ENCODE measurements at regions not wholly inside any gene's neighbourhood (a gene's known extent, or its start where the extent isn't known, plus 50 kb on each side); places are given as distances from the start of the nearest gene placed in this dataset.

GRCh38 chr6:19438566-19439353 lies 398.4 kb upstream of the ID4 start:
- FAIRE-seq, result no peak
- intact Hi-C loops (cut with micrococcal nuclease), result no loop called here
- TF ChIP-seq MAX (IDR thresholded peaks at IDR 0.05; ENCODE audit: insufficient read depth, insufficient read length), result no peak
- TF ChIP-seq POLR2A (IDR thresholded peaks at IDR 0.05; ENCODE audit: low read depth, low read length), result no peak
- no TSS peak for BruUV-seq (replicated peaks)
- ChIA-PET CTCF (no interaction called here), POLR2A (no interaction called here)
- no peaks in the 10 kb centered on the region for H3K27me3 ChIP-seq (ENCODE audit: control insufficient read depth in 2 of 2, insufficient read depth in 2 of 2, low read length in 2 of 2)
- peaks cover 6% of the 10 kb centered on the region for H3K9me3 ChIP-seq (replicated peaks; ENCODE audit: control insufficient read depth, insufficient read depth, low read length)
- no peak overlapping the region for H2AFZ ChIP-seq (ENCODE audit: low read depth, low read length)
- dilution Hi-C loops (cut with MboI; ENCODE audit: extremely low pct_ligation_motif_present, low sequenced_read_pairs), result no loop called here
- H3K9me1 ChIP-seq (replicated peaks; ENCODE audit: control insufficient read depth, extremely low read depth, insufficient read depth, low read length), result no peaks in the 10 kb centered on the region
- H3K4me2 ChIP-seq (ENCODE audit: insufficient read depth, low read length), result no peak overlapping the region
- no peak overlapping the region for H3K4me3 ChIP-seq (replicated peaks in 1 of 3; ENCODE audit: insufficient read depth in 1 of 3, low read depth in 1 of 3, low read length in 3 of 3)
- no peak for DNase-seq (ENCODE audit: low read depth, low spot score)
- H3K4me1 ChIP-seq (ENCODE audit: control insufficient read depth, extremely low read depth, insufficient read depth, low read length), result no peaks in the 10 kb centered on the region
- no peaks in the 10 kb centered on the region for H4K20me1 ChIP-seq (replicated peaks; ENCODE audit: control insufficient read depth, extremely low read depth, insufficient read depth, low read length)
- H3K9ac ChIP-seq (replicated peaks; ENCODE audit: extremely low read depth, insufficient read depth, low read length), result no peak overlapping the region
- no peaks in the 10 kb centered on the region for H3K79me2 ChIP-seq (ENCODE audit: control insufficient read depth, insufficient read depth, low read length)
- H3K27ac ChIP-seq (ENCODE audit: insufficient read depth, low read depth, low read length), result no peak overlapping the region
- H3K36me3 ChIP-seq (ENCODE audit: control insufficient read depth in 2 of 2, extremely low read depth in 1 of 2, insufficient read depth in 2 of 2, low read length in 2 of 2), result no peaks in the 10 kb centered on the region

- BruUV-seq (replicated peaks), result no TSS peak
- no peaks in the 10 kb centered on the region for H4K20me1 ChIP-seq (replicated peaks; ENCODE audit: control insufficient read depth, extremely low read depth, insufficient read depth, low read length)
- ChIA-PET CTCF (no interaction called here), POLR2A (no interaction called here)
- TF ChIP-seq GATA2 (IDR thresholded peaks at IDR 0.05; ENCODE audit: insufficient read depth, insufficient read length, low read depth, low read length) (no peak), POLR2A (IDR thresholded peaks at IDR 0.05; ENCODE audit: low read depth, low read length) (no peak), EZH2 (IDR thresholded peaks at IDR 0.05; ENCODE audit: borderline replicate concordance, low read depth, low read length, severe bottlenecking) (no peak), FOS (IDR thresholded peaks at IDR 0.05; ENCODE audit: borderline replicate concordance, insufficient read depth, low read length) (no peak)
- no peak overlapping the region for H2AFZ ChIP-seq (ENCODE audit: low read depth, low read length)
- H3K79me2 ChIP-seq (ENCODE audit: control insufficient read depth, insufficient read depth, low read length), result no peaks in the 10 kb centered on the region
- no peaks in the 10 kb centered on the region for H3K27me3 ChIP-seq (ENCODE audit: control insufficient read depth in 2 of 2, insufficient read depth in 2 of 2, low read length in 2 of 2)
- intact Hi-C loops (cut with micrococcal nuclease) (no loop called here), dilution Hi-C loops (cut with MboI; ENCODE audit: extremely low pct_ligation_motif_present, low sequenced_read_pairs) (no loop called here)
- DNase-seq (ENCODE audit: low read depth, low spot score), result no peak
- H3K9me1 ChIP-seq (replicated peaks; ENCODE audit: control insufficient read depth, extremely low read depth, insufficient read depth, low read length), result no peaks in the 10 kb centered on the region
- no peaks in the 10 kb centered on the region for H3K4me1 ChIP-seq (ENCODE audit: control insufficient read depth, extremely low read depth, insufficient read depth, low read length)
- no peak overlapping the region for H3K4me2 ChIP-seq (ENCODE audit: insufficient read depth, low read length)
- H3K9ac ChIP-seq (replicated peaks; ENCODE audit: extremely low read depth, insufficient read depth, low read length), result no peak overlapping the region
- no peak for FAIRE-seq
- H3K9me3 ChIP-seq (replicated peaks; ENCODE audit: control insufficient read depth, insufficient read depth, low read length), result peaks cover 3% of the 10 kb centered on the region
- H3K36me3 ChIP-seq (ENCODE audit: control insufficient read depth in 2 of 2, extremely low read depth in 1 of 2, insufficient read depth in 2 of 2, low read length in 2 of 2), result no peaks in the 10 kb centered on the region
- H3K27ac ChIP-seq (ENCODE audit: insufficient read depth, low read depth, low read length), result no peak overlapping the region
- no peak overlapping the region for H3K4me3 ChIP-seq (replicated peaks in 1 of 3; ENCODE audit: insufficient read depth in 1 of 3, low read depth in 1 of 3, low read length in 3 of 3)
These were observed 396.6 kb upstream of the ID4 start for GRCh38 chr6:19440531-19440930.

Data from endothelial cell of umbilical vein (primary cell).